ENCODE measurements at regions not wholly inside any gene's neighbourhood (a gene's known extent, or its start where the extent isn't known, plus 50 kb on each side); places are given as distances from the start of the nearest gene placed in this dataset.

GRCh38 chr9:109962215-109962614 is 182.2 kb downstream of the PALM2AKAP2 start:
- Histone ChIP-seq H3K9ac (ENCODE audit: insufficient read length, low read depth) (no peak overlapping the region), H3K4me3 (ENCODE audit: insufficient read length, low read depth) (no peak overlapping the region), H3K4me1 (ENCODE audit: insufficient read depth, insufficient read length) (no peaks in the 10 kb centered on the region), H3K9me3 (ENCODE audit: insufficient read depth, low read length) (no peaks in the 10 kb centered on the region), H3K36me3 (ENCODE audit: insufficient read depth, insufficient read length, low read length) (peaks cover 20% of the 10 kb centered on the region), H3K27me3 (ENCODE audit: insufficient read depth, insufficient read length) (no peaks in the 10 kb centered on the region)
- DNase-seq (ENCODE audit: low read depth, low spot score) = no peak
- TF ChIP-seq ZNF274 (IDR thresholded peaks at IDR 0.05; ENCODE audit: low read depth, low read length) = no peak
- TF ChIP-seq SUZ12 (IDR thresholded peaks at IDR 0.05; ENCODE audit: extremely low read depth, insufficient read depth, insufficient read length) = no peak
- TF ChIP-seq YY1 (IDR thresholded peaks at IDR 0.05; ENCODE audit: insufficient read depth, insufficient read length) = no peak

- Histone ChIP-seq H3K4me3 (ENCODE audit: insufficient read length, low read depth) (no peak overlapping the region), H3K36me3 (ENCODE audit: insufficient read depth, insufficient read length, low read length) (peaks cover 20% of the 10 kb centered on the region), H3K27me3 (ENCODE audit: insufficient read depth, insufficient read length) (no peaks in the 10 kb centered on the region), H3K9me3 (ENCODE audit: insufficient read depth, low read length) (no peaks in the 10 kb centered on the region), H3K9ac (ENCODE audit: insufficient read length, low read depth) (no peak overlapping the region), H3K4me1 (ENCODE audit: insufficient read depth, insufficient read length) (no peaks in the 10 kb centered on the region)
- DNase-seq (ENCODE audit: low read depth, low spot score) = no peak
- no peak for TF ChIP-seq ZNF274 (IDR thresholded peaks at IDR 0.05; ENCODE audit: low read depth, low read length)
- no peak for TF ChIP-seq SUZ12 (IDR thresholded peaks at IDR 0.05; ENCODE audit: extremely low read depth, insufficient read depth, insufficient read length)
- no peak for TF ChIP-seq YY1 (IDR thresholded peaks at IDR 0.05; ENCODE audit: insufficient read depth, insufficient read length)
Observed at GRCh38 chr9:109963079-109963478, 183.1 kb downstream of the PALM2AKAP2 start.

GRCh38 chr9:109966643-109967368 is 186.8 kb downstream of the PALM2AKAP2 start:
- Histone ChIP-seq H3K4me3 (ENCODE audit: insufficient read length, low read depth) (no peak overlapping the region), H3K9me3 (ENCODE audit: insufficient read depth, low read length) (no peaks in the 10 kb centered on the region), H3K4me1 (ENCODE audit: insufficient read depth, insufficient read length) (peaks cover 3% of the 10 kb centered on the region), H3K36me3 (ENCODE audit: insufficient read depth, insufficient read length, low read length) (peaks cover 8% of the 10 kb centered on the region), H3K9ac (ENCODE audit: insufficient read length, low read depth) (no peak overlapping the region), H3K27me3 (ENCODE audit: insufficient read depth, insufficient read length) (no peaks in the 10 kb centered on the region)
- no peak for TF ChIP-seq ZNF274 (IDR thresholded peaks at IDR 0.05; ENCODE audit: low read depth, low read length)
- no peak for TF ChIP-seq SUZ12 (IDR thresholded peaks at IDR 0.05; ENCODE audit: extremely low read depth, insufficient read depth, insufficient read length)
- no peak for TF ChIP-seq YY1 (IDR thresholded peaks at IDR 0.05; ENCODE audit: insufficient read depth, insufficient read length)
- DNase-seq (ENCODE audit: low read depth, low spot score) = no peak

- no peak overlapping the region for H3K9ac ChIP-seq (ENCODE audit: insufficient read length, low read depth)
- DNase-seq (ENCODE audit: low read depth, low spot score) = no peak
- H3K27me3 ChIP-seq (ENCODE audit: insufficient read depth, insufficient read length) = no peaks in the 10 kb centered on the region
- no peaks in the 10 kb centered on the region for H3K9me3 ChIP-seq (ENCODE audit: insufficient read depth, low read length)
- no peak overlapping the region for H3K4me3 ChIP-seq (ENCODE audit: insufficient read length, low read depth)
- peaks cover 3% of the 10 kb centered on the region for H3K4me1 ChIP-seq (ENCODE audit: insufficient read depth, insufficient read length)
- TF ChIP-seq ZNF274 (IDR thresholded peaks at IDR 0.05; ENCODE audit: low read depth, low read length) = no peak
- no peak for TF ChIP-seq YY1 (IDR thresholded peaks at IDR 0.05; ENCODE audit: insufficient read depth, insufficient read length)
- TF ChIP-seq SUZ12 (IDR thresholded peaks at IDR 0.05; ENCODE audit: extremely low read depth, insufficient read depth, insufficient read length) = no peak
- H3K36me3 ChIP-seq (ENCODE audit: insufficient read depth, insufficient read length, low read length) = peaks cover 10% of the 10 kb centered on the region
Observed at GRCh38 chr9:109967651-109968642, 187.9 kb downstream of the PALM2AKAP2 start.

GRCh38 chr9:109969011-109969410 is 189.0 kb downstream of the PALM2AKAP2 start:
- H3K27me3 ChIP-seq (ENCODE audit: insufficient read depth, insufficient read length) = no peaks in the 10 kb centered on the region
- DNase-seq (ENCODE audit: low read depth, low spot score) = peak; percentile 18
- peaks cover 17% of the 10 kb centered on the region for H3K36me3 ChIP-seq (ENCODE audit: insufficient read depth, insufficient read length, low read length)
- H3K9ac ChIP-seq (ENCODE audit: insufficient read length, low read depth) = no peak overlapping the region
- TF ChIP-seq YY1 (IDR thresholded peaks at IDR 0.05; ENCODE audit: insufficient read depth, insufficient read length) (no peak), ZNF274 (IDR thresholded peaks at IDR 0.05; ENCODE audit: low read depth, low read length) (no peak), SUZ12 (IDR thresholded peaks at IDR 0.05; ENCODE audit: extremely low read depth, insufficient read depth, insufficient read length) (no peak)
- H3K4me3 ChIP-seq (ENCODE audit: insufficient read length, low read depth) = no peak overlapping the region
- no peaks in the 10 kb centered on the region for H3K9me3 ChIP-seq (ENCODE audit: insufficient read depth, low read length)
- peaks cover 3% of the 10 kb centered on the region for H3K4me1 ChIP-seq (ENCODE audit: insufficient read depth, insufficient read length)

- H3K9ac ChIP-seq (ENCODE audit: insufficient read length, low read depth) = no peak overlapping the region
- no peak overlapping the region for H3K4me3 ChIP-seq (ENCODE audit: insufficient read length, low read depth)
- H3K9me3 ChIP-seq (ENCODE audit: insufficient read depth, low read length) = no peaks in the 10 kb centered on the region
- peaks cover 21% of the 10 kb centered on the region for H3K36me3 ChIP-seq (ENCODE audit: insufficient read depth, insufficient read length, low read length)
- peaks cover 3% of the 10 kb centered on the region for H3K4me1 ChIP-seq (ENCODE audit: insufficient read depth, insufficient read length)
- DNase-seq (ENCODE audit: low read depth, low spot score) = no peak
- no peaks in the 10 kb centered on the region for H3K27me3 ChIP-seq (ENCODE audit: insufficient read depth, insufficient read length)
- no peak for TF ChIP-seq ZNF274 (IDR thresholded peaks at IDR 0.05; ENCODE audit: low read depth, low read length)
- no peak for TF ChIP-seq SUZ12 (IDR thresholded peaks at IDR 0.05; ENCODE audit: extremely low read depth, insufficient read depth, insufficient read length)
- no peak for TF ChIP-seq YY1 (IDR thresholded peaks at IDR 0.05; ENCODE audit: insufficient read depth, insufficient read length)
Observed at GRCh38 chr9:109969573-109970237, 189.7 kb downstream of the PALM2AKAP2 start.

All from NT2/D1 (cell line).